ENCODE measurements at regions not wholly inside any gene's neighbourhood (a gene's known extent, or its start where the extent isn't known, plus 50 kb on each side); places are given as distances from the start of the nearest gene placed in this dataset.

GRCh38 chr12:22835431-22835830 is 210.5 kb downstream of the ETNK1 start:
- TF ChIP-seq, protein P1, sequence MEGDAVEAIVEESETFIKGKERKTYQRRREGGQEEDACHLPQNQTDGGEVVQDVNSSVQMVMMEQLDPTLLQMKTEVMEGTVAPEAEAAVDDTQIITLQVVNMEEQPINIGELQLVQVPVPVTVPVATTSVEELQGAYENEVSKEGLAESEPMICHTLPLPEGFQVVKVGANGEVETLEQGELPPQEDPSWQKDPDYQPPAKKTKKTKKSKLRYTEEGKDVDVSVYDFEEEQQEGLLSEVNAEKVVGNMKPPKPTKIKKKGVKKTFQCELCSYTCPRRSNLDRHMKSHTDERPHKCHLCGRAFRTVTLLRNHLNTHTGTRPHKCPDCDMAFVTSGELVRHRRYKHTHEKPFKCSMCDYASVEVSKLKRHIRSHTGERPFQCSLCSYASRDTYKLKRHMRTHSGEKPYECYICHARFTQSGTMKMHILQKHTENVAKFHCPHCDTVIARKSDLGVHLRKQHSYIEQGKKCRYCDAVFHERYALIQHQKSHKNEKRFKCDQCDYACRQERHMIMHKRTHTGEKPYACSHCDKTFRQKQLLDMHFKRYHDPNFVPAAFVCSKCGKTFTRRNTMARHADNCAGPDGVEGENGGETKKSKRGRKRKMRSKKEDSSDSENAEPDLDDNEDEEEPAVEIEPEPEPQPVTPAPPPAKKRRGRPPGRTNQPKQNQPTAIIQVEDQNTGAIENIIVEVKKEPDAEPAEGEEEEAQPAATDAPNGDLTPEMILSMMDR (conservative IDR thresholded peaks at IDR 0.05 in 1 of 2, IDR thresholded peaks at IDR 0.05 in 1 of 2; ENCODE audit: low read depth in 1 of 2, low read length in 2 of 2) = no peak
- TF ChIP-seq EZH2 (IDR thresholded peaks at IDR 0.05; ENCODE audit: low read length, missing control alignments) = no peak
